ENCODE measurements at regions not wholly inside any gene's neighbourhood (a gene's known extent, or its start where the extent isn't known, plus 50 kb on each side); places are given as distances from the start of the nearest gene placed in this dataset.
A peak's percentile ranks its signal among the peaks of the same experiment; 100 is the strongest.
"Not testable (repeated sequence)": the region's sequence is repeated elsewhere in the genome, so short reads cannot be mapped to it uniquely, and the experiment has no call there.

DNA sequence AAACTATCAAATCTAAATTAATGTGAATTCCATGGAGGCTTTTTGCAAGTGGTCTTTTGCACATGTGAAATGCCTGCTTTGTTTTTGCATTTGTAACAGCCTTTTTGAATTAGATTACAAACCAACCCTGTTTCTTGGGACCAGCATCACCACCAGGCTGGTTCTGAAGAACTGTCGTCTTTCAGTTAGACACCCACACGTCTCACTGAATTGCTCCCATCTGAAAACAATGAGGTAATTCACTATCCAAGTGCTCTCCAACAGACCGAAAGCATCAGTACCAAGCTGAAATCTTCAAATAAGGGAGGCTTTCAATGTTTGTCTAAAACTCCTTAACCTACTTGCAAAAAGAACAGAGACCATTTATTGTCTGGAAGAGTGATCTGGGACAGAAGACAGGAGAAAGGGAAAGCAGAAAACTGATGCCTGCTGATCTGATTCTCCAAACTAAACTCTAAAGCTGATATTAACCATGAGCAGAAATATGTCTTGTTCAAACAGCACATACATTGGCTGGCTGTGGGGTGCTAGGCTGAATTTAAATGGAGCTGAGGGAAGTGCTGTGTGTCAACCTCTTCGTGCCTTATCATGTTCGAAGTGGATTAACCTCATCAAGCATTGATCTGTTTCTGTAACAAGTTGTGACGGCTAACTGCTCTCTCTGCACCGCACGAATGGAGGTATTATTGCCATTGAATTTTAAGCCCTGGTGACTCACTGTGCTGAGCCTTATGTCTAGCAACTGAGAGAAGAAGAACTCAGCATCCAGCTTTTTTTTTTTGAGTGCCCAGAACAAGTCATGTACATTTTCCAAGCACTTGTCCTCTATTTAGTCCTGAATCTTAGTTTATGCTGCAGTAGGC lies 213.7 kb upstream of the P2RY1 start:
- peak in 15 of 51 donors; percentile 2 to 65 (median 28) for DNase-seq

DNA sequence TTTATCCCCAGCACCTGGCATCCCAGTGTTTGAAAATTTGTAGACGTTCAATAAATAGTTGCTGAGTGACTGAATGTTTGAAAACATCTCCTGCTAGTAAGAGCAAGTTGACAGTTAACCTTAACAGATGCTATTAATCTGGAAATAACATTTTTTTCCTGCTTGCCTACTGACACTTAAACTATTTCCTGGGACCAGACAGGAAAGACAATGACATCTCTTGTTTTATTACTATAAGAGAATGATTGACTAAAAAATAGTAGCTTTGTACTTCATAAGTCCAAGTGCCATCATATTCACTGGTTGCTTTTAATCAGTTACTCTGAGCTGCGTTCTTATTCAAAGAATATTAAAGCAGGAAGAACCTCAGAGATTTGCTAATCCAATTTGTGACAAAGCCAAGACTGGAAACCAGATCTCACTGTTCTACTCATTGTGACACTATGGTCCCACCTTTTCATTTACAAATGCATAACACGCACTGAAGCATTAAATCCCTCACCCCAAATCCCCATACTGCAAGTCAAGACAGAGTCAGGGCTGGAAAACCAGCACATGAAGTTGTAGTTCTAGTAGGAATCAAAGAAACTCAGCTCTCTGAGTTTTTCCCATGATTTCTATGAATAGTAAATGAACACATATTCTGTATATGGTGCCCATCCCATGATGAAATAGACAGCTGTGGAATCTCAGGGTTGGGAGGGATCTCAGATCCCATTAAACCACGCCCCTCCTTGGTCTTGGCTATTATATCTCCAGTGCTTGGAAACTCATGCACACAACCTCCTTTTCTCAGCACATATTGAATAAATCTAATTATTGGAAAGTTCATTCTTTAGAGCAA lies 212.7 kb upstream of the P2RY1 start:
- DNase-seq: no peak

DNA sequence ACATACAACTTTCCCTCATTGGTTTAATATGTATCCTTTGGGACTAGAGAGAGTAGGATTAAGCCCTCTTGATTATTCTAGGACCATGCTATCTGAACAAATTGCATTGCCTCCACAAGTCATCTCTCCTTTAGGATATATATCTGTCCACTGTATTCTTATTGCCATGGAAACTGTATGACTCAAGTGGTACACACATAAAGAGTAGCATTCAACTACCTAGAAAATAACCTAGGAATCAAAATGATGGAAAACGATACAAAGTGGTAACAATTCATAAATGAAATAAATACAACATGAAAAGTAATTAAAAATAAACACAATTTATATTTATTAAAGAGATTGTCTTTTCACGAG lies 212.1 kb upstream of the P2RY1 start:
- no peak for DNase-seq

DNA sequence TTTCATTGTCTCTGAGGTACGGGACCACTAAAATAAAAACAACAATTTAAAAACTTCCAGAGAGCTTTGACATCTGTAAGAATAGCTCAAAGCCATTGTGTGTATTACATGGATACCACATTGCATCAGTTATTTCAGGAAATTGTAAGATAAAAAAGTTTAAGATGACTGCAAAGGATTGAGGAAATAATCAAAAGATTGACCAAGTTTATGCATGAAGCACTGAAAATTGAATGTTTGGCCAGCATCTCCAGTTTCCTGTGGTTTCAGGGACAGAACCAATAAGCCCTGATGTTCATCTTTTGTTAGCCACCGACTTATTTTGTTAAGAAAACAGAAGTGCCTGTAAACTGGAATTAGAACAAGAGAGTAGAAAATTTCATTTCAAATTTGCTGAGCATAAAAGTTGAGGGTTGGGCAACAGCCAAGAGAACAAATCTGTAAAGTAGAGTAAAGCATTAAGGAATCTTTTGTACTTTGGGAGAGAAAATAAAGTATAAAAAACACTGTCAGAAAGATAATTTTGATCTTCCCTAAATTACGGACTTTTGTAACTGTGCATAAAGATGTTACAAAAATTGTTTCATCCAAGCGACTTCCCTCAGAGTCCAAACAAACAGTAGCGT lies 211.5 kb upstream of the P2RY1 start:
- DNase-seq: no peak

DNA sequence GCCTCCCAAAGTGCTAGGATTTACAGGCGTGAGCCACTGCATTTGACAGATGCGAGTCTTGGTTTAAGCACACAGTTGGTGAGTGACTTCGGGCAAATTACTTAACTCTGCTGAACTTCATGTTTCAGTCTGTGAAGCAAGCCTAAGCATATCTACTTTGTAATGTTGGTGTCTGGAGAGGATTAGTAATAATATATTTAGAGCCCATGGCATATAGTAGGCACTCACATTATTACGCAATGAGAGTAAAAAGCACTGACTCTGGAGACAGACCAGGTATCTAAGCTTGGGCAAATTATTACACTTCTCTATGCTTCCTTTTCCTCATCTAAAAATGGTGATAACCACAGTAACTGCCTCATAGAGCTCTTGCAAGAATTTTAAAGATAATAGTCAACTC lies 208.7 kb upstream of the P2RY1 start:
- no peak for DNase-seq

- no peak for DNase-seq
These were observed 206.4 kb upstream of the P2RY1 start for GRCh38 chr3:152628496-152628895.

DNA sequence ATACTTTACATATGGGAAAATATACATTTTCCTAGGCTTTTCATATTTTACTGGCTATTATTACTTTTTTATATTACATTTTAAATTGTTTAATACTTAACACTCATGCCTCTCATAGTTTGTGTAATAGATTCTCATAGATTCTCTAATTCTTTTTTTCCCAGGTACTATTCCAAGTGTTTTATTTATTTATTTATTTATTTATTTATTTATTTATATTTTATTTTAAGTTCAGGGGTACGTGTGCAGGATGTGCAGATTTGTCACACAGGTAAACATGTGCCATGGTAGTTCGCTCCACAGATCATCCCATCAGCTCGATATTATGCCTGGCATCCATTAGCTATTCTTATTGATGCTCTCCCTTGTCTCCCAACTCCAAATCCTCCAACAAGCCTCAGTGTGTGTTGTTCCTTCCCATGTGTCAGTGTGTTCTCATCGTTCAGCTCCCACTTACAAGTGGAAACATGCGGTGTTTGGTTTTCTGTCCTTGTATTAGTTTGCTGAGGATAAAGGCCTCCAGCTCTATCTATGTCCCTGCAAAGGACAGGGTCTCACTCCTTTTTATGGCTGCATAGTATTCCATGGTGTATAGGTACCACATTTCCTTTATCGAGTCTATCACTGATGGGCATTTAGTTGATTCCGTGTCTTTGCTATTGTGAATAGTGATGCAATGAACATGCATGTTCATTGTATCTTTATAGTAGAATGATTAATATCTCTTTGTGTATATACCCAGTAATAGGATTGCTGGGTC lies 205.4 kb upstream of the P2RY1 start:
- no peak for DNase-seq

DNA sequence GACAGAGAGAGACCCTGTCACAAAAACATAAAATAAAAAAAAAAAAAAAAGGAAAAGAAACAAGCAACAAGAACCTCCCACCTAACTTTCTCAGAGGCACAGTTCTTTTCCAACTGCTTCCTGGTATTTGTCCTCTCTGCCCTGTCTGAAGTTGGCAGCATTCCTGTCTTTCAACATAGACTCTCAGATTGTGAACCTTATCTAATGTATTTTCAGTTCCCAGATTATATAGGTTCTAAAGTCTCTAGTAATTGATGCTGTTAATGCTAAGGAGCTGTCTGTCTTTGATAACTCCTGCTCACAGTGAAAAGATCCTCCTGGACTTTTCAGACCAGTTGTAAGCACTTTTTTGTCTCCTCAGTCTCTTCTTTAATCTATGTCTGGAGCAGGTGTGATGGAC lies 199.5 kb upstream of the P2RY1 start:
- no peak for DNase-seq

- DNase-seq: no peak
These were observed 198.3 kb upstream of the P2RY1 start for GRCh38 chr3:152636651-152637050.

DNA sequence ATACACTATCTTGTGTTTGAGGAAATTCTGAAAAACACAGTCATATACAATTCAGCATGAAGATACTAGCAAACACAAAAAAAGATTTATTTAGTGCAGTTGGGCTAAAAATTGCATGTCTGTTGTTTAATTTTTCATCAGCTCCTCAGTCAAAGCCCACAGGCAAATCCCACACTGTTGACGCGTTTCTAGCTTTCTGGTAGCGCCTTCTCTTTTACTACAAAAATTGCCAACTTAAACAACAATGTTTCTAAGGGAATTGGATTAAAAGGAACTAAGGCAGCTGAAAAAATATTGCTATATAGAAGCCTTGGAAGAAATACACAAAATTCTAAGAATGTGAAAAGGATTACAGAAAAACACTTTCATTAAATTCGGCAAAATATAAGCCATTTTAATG lies 196.7 kb upstream of the P2RY1 start:
- DNase-seq: no peak

DNA sequence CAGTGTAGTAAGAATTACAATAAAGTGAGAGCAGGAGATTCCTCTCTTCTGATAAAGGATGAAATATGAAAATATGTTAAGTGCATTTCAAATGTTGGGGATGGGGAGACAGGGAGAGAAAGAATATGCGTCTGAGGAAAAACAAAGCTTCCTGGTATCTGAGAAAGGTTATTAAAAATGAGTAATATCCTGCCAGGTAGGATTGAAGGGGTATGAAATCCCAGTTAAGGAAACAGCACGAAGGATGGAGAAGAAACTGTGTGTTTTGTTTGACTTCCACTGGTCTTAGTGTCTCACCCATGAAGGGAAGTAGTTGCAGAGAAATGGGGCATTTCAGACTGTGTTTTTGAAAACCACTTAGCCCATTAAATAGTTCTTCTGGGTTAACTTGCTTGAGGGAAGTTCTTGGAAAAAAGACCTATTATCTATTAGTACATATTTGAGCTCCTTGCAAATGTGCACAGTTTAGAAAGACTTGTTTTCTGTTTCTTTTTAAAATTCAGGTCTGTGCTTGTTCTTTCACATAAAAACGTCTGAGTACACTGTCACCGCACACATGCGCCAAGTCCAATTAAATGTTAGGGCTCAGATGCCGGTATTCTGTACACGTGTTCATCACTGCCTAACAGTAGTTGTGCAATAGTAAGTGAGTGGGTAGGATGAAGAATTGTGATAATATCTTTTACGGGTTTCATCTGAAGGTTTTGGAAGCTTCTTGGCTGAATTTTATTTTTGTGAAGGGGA lies 196.1 kb upstream of the P2RY1 start:
- peak in 15 of 51 donors; percentile 8 to 68 (median 29) for DNase-seq

DNA sequence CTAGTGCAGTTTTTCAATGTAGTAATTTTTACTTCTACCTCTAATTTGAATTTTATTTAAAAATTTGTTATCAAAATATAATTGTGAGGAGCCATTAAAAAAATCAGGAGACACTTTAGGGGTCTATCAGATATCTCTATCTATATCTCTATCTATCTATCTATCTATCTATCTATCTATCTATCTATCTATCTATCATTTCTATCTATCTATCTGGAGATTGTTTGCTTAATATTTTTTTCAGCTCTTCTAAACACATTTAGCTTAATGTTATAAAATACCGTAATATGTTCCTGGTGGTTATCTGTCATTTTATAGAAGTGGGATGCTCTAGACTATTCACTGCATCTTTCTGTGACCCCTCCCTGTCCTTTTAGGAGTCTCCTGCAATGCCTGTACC lies 193.7 kb upstream of the P2RY1 start:
- no peak for DNase-seq

GRCh38 chr3:152642658-152643057 lies 192.3 kb upstream of the P2RY1 start:
- DNase-seq: no peak

GRCh38 chr3:152644478-152644877 lies 190.5 kb upstream of the P2RY1 start:
- no peak for DNase-seq

DNA sequence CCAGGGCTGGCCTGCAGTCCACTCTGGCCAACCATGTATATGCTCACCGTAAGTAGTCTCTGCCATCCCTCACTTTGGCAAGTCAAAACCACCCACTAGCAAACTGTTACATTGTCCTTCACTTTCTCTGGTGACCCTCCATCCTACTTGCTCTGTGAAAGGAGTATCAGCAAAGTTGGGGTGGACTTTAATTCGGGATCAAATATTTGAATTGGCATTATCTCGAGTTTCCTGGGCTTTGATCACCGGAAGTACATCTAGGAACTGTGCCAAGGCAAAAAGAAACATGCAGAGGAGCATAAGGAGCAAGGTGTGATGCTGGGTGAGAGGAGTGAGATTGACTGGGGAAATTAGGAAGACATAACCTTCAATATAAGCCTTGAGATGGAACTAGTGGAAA lies 188.9 kb upstream of the P2RY1 start:
- DNase-seq: no peak

- DNase-seq: peak in 37 of 51 donors; percentile 9 to 91 (median 60)
These were observed 184.8 kb upstream of the P2RY1 start for GRCh38 chr3:152650177-152650576.

- DNase-seq: not testable (repeated sequence)
These were observed 184.0 kb upstream of the P2RY1 start for GRCh38 chr3:152650923-152651322.

DNA sequence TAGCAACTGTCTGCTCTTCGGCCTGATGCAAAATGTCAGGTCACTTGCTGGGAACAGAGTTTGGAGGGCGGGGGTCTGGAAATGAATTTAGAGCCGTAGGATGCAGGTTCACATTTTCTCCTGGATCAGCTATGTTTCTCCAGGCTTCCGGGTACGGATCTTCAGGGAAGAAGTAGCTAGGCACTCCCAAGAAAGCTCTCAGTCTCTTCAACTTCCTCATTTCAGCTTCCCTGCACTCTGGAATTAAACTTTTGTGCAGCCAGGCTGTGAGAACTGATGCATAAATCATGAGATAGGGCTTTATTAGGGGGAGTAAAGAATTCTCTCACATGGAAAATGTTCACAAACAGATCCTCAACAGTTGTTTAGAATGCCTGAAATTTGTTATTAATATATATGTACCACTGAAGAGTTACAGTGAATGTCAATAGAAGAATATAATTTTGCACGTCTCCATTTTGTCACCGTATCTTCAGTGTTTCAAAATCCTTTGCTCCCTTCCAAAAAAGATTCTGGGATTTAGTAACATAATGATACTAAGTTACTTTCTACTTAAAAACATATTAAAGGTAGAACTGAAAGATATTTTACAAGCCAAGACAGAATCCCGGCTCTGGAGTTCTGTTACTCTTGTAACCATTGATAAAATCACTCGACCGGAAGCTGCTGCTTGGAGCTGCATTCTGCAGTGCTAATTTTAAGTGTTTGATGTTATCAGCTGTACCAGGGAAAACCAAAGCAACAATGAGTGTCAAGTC lies 178.5 kb upstream of the P2RY1 start:
- DNase-seq: peak in 4 of 51 donors; percentile 9 to 59 (median 18)

- peak in 2 of 51 donors; percentile 25 to 59 for DNase-seq
These were observed 178.0 kb upstream of the P2RY1 start for GRCh38 chr3:152656972-152657355.
